HepG2 (cell line): ENCODE measurements at regions not wholly inside any gene's neighbourhood (a gene's known extent, or its start where the extent isn't known, plus 50 kb on each side); places are given as distances from the start of the nearest gene placed in this dataset.

Experiments
- ATAC-seq: fragments of 200-7000 bp; cut with Tn5 transposase; 3 replicates; pipeline ENCODE4 v1.9.1; 2020; ENCODE audit warnings: mild to moderate bottlenecking, moderate library complexity
- BruUV-seq: library from RNA; stranded (reverse); fragments of 400-500 nt; replicated peaks from 2 replicates; lab custom pipeline; 2021; lab: Mats Ljungman, UMichigan
- CTCF ChIA-PET: fragments of 300-600 bp; formaldehyde crosslinking; extraction: SDS; loops from one replicate; lab custom pipeline; 2021; ENCODE audit warnings: low total read pairs, inconsistent platforms, low intra/inter-chr PET ratio; lab: Yijun Ruan, JAX
- POLR2A ChIA-PET: fragments of 350-600 bp; sonication (Branson Sonifier 250); formaldehyde crosslinking; loops from one replicate; lab custom pipeline; 2020; ENCODE audit warnings: antibody characterized with exemption, inconsistent platforms; lab: Yijun Ruan, JAX
- DNase-seq: peaks from one replicate; pipeline ENCODE4 v3.0.0-alpha.2; 2015; ENCODE audit warnings: low spot score
- FAIRE-seq: peaks from 3 replicates; lab custom pipeline; 2011; peaks lifted over from hg19 to GRCh38; lab: Jason Lieb, UNC
- H2AFZ ChIP-seq: one replicate; pipeline ENCODE4 v1.6.1; 2011; ENCODE audit warnings: low read length, inconsistent platforms
- H3K27ac ChIP-seq: fragments of 300-600 bp; 3 replicates; pipeline ENCODE4 v1.8.0; 2011; ENCODE audit warnings: mixed run types, mild to moderate bottlenecking, mixed read lengths, low read length, inconsistent platforms; ENCODE audit not compliant: insufficient read depth; ENCODE audit errors: extremely low read length
- H3K27me3 ChIP-seq, 2 experiments: fragments of 200-600 bp in 1 of 2; 2 replicates in 1 of 2; 3 replicates in 1 of 2; pipeline versions ENCODE4 v1.6.0 to v1.8.0; 2011; ENCODE audit warnings: low read length in 2 of 2, mild to moderate bottlenecking in 2 of 2, moderate library complexity in 2 of 2, inconsistent platforms in 1 of 2; ENCODE audit not compliant: insufficient read depth in 2 of 2, control insufficient read depth in 1 of 2
- H3K36me3 ChIP-seq, 2 experiments: fragments of 200-600 bp in 1 of 2; replicated peaks in 1 of 2; 2 replicates in 1 of 2; 3 replicates in 1 of 2; pipeline versions ENCODE4 v1.5.1 to v1.8.0; 2011; ENCODE audit warnings: low read length in 2 of 2, inconsistent platforms in 1 of 2; ENCODE audit not compliant: insufficient read depth in 2 of 2, control insufficient read depth in 1 of 2
- H3K4me1 ChIP-seq: 2 replicates; pipeline ENCODE4 v1.5.1; 2012; ENCODE audit warnings: low read length, inconsistent platforms; ENCODE audit not compliant: insufficient read depth
- H3K4me2 ChIP-seq: 2 replicates; pipeline ENCODE4 v1.6.0; 2011; ENCODE audit warnings: low read depth, low read length, inconsistent platforms
- H3K4me3 ChIP-seq, 3 experiments: fragments of 200-600 bp in 1 of 3; sonication (generic), shearing (Covaris generic) in 1 of 3; replicated peaks in 1 of 3; 2 replicates each; pipeline ENCODE4 v1.5.1; 2011 to 2016; ENCODE audit warnings: low read length in 3 of 3, inconsistent platforms in 2 of 3, low read depth in 2 of 3, mild to moderate bottlenecking in 2 of 3, control low read depth in 1 of 3, mixed read lengths in 1 of 3; ENCODE audit not compliant: insufficient read depth in 1 of 3
- H3K79me2 ChIP-seq: one replicate; pipeline ENCODE4 v1.6.1; 2011; ENCODE audit warnings: low read length, inconsistent platforms; ENCODE audit not compliant: insufficient read depth
- H3K9ac ChIP-seq: 2 replicates; pipeline ENCODE4 v1.6.0; 2011; ENCODE audit warnings: mild to moderate bottlenecking, low read depth, low read length, inconsistent platforms; ENCODE audit not compliant: insufficient read depth
- H3K9me3 ChIP-seq: 2 replicates; pipeline ENCODE4 v1.5.1; 2012; ENCODE audit warnings: mild to moderate bottlenecking, low read length
- H4K20me1 ChIP-seq: 2 replicates; pipeline ENCODE4 v1.6.0; 2011; ENCODE audit warnings: inconsistent platforms, mild to moderate bottlenecking, low read length, moderate library complexity; ENCODE audit not compliant: insufficient read depth
- GFI1 ChIP-seq: sonication (generic); formaldehyde crosslinking; IDR thresholded peaks from 2 replicates; pipeline ENCODE4 v1.5.0; 2020; ENCODE audit warnings: missing genetic modification reagents, mild to moderate bottlenecking, borderline replicate concordance
- HCFC1 ChIP-seq: fragments of 150-350 bp; IDR thresholded peaks from 2 replicates; pipeline ENCODE4 v1.6.1; 2014; ENCODE audit warnings: low read depth, low read length
- HNF4G ChIP-seq, 2 experiments: sonication (generic) in 1 of 2; formaldehyde crosslinking in 1 of 2; IDR thresholded peaks; 2 replicates each; pipeline versions ENCODE4 v1.4.0 to v1.6.1; 2011 to 2020; ENCODE audit warnings: borderline replicate concordance in 2 of 2, low read depth in 2 of 2, mild to moderate bottlenecking in 2 of 2, low read length in 1 of 2, missing genetic modification reagents in 1 of 2, moderate library complexity in 1 of 2
- NAIF1 ChIP-seq: sonication (generic); formaldehyde crosslinking; IDR thresholded peaks from 2 replicates; pipeline ENCODE4 v1.5.0; 2020; ENCODE audit warnings: mild to moderate bottlenecking, missing genetic modification reagents, borderline replicate concordance
- SMAD1 ChIP-seq: sonication (generic); formaldehyde crosslinking; IDR thresholded peaks from 2 replicates; pipeline ENCODE4 v1.4.0; 2020; ENCODE audit warnings: missing genetic modification reagents, low read depth, mild to moderate bottlenecking, borderline replicate concordance
- TBP ChIP-seq: sonication (generic); formaldehyde crosslinking; IDR thresholded peaks from 2 replicates; pipeline ENCODE4 v1.5.0; 2020; ENCODE audit warnings: missing genetic modification reagents
- ZNF746 ChIP-seq: sonication (generic); formaldehyde crosslinking; IDR thresholded peaks from 2 replicates; pipeline ENCODE4 v1.8.0; 2022; ENCODE audit warnings: mild to moderate bottlenecking, missing genetic modification reagents
- ZNF850 ChIP-seq: sonication (generic); formaldehyde crosslinking; conservative IDR thresholded peaks from 2 replicates; pipeline ENCODE4 v1.9.0; 2021; ENCODE audit warnings: mild to moderate bottlenecking, missing genetic modification reagents
- WGBS: methylation state at CpG from one replicate; pipeline ENCODE4 v1.1.6; 2017; ENCODE audit warnings: low lambda C conversion rate; 5-methylcytosine and 5-hydroxymethylcytosine counted together
- in situ Hi-C: cut with HindIII; loops from 2 replicates; pipeline ENCODE4 v1.10.0; 2017; ENCODE audit warnings: low pct_unique_long_range_greater_than_20kb; ENCODE audit not compliant: extremely low pct_ligation_motif_present
- intact Hi-C: fragments of 100-400 bp; cut with micrococcal nuclease; formaldehyde crosslinking; loops from one replicate; pipeline ENCODE4 v1.10.0; 2022; ENCODE audit not compliant: unreplicated experiment
- TF ChIP-seq, protein P1 (sequence below), 2 experiments: sonication (generic) in 1 of 2; formaldehyde crosslinking in 1 of 2; IDR thresholded peaks; 2 replicates each; pipeline versions ENCODE4 v1.6.1 to v1.9.0; 2014 to 2022; ENCODE audit warnings: antibody characterized with exemption in 1 of 2, borderline replicate concordance in 1 of 2, inconsistent platforms in 1 of 2, low read depth in 1 of 2, missing genetic modification reagents in 1 of 2
- TF ChIP-seq, protein P2 (sequence below): sonication (generic); formaldehyde crosslinking; IDR thresholded peaks from 2 replicates; pipeline ENCODE4 v1.5.0; 2020; ENCODE audit warnings: mild to moderate bottlenecking, missing genetic modification reagents
- TF ChIP-seq, protein P3 (sequence below): IDR thresholded peaks from 2 replicates; pipeline ENCODE4 v1.6.1; 2016

DNA sequence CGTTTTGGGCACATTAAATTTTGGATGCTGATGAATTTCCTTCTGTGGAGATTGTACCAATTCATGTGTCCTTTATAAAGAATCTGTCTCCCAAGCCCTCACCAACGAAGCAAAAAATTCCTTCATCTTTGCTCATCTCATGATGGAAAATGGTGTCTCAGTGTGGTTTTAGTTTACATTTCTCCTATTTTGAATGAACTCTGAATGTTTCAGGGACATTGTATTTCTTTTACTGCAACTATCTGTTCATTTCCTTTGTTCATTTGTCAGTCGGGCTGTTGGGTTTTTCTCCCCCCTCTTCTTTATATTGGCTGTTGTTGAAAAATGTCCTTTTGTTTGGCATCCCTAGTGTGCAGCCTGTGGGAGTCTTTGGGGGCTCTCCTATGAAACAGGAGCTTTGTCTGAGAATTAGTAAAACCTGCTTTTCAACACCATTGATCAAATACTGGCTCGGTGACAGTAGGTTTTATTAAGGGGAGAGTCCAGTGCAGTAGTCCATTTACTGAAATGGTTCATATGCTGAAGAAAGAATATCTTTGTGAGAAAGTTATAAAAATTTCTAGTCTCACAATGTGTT is 91.3 kb upstream of the C1QTNF9B start (continued):
- TF ChIP-seq, protein P1, sequence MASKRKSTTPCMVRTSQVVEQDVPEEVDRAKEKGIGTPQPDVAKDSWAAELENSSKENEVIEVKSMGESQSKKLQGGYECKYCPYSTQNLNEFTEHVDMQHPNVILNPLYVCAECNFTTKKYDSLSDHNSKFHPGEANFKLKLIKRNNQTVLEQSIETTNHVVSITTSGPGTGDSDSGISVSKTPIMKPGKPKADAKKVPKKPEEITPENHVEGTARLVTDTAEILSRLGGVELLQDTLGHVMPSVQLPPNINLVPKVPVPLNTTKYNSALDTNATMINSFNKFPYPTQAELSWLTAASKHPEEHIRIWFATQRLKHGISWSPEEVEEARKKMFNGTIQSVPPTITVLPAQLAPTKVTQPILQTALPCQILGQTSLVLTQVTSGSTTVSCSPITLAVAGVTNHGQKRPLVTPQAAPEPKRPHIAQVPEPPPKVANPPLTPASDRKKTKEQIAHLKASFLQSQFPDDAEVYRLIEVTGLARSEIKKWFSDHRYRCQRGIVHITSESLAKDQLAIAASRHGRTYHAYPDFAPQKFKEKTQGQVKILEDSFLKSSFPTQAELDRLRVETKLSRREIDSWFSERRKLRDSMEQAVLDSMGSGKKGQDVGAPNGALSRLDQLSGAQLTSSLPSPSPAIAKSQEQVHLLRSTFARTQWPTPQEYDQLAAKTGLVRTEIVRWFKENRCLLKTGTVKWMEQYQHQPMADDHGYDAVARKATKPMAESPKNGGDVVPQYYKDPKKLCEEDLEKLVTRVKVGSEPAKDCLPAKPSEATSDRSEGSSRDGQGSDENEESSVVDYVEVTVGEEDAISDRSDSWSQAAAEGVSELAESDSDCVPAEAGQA (IDR thresholded peaks at IDR 0.05; ENCODE audit: low read depth) = no peak
- TF ChIP-seq, protein P1 (CRISPR knock-in tag; IDR thresholded peaks at IDR 0.05; ENCODE audit: borderline replicate concordance) = no peak
- no peak for TF ChIP-seq HNF4G (IDR thresholded peaks at IDR 0.05; ENCODE audit: borderline replicate concordance, low read depth, low read length)
- TF ChIP-seq HNF4G (CRISPR knock-in tag; IDR thresholded peaks at IDR 0.05; ENCODE audit: borderline replicate concordance, low read depth) = no peak

DNA sequence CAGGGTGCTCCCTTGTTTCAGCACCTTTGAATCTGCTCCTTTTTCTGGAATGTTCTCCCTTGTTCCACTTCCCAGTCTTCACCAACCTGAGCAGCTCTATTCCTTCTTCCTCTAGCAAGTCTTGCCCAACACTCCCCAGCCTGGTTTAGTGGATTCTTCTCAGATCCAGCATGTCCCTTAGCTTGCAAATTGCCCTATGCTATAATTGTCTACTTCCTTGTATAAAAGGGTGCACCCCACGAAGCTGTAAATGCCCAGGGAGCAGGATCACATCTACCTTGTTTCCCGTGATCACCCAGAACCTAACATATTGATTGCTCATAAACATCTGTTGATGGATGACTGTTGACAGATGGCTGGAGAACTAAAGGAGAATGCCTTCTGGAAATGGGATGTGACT is 93.2 kb upstream of the C1QTNF9B start:
- in situ Hi-C loops = no loop called here
- H3K9me3 ChIP-seq = no peaks in the 10 kb centered on the region
- no peaks in the 10 kb centered on the region for H4K20me1 ChIP-seq
- no peak overlapping the region for H3K9ac ChIP-seq
- 0% methylated on average over 2 of the region's 2 CpGs for WGBS
- DNase-seq (no peak), FAIRE-seq (no peak), ATAC-seq (no peak)
- no peak overlapping the region for H2AFZ ChIP-seq
- H3K27ac ChIP-seq = no peak overlapping the region
- no TSS peak for BruUV-seq
- no peak overlapping the region for H3K4me3 ChIP-seq
- no peaks in the 10 kb centered on the region for H3K79me2 ChIP-seq
- H3K27me3 ChIP-seq = peaks cover 0 to 9% of the 10 kb centered on the region in 2 experiments; a peak in 2 of 5 replicates
- no peaks in the 10 kb centered on the region for H3K4me1 ChIP-seq
- no peaks in the 10 kb centered on the region for H3K36me3 ChIP-seq
- ChIA-PET CTCF (no interaction called here), POLR2A (no interaction called here)
- H3K4me2 ChIP-seq = no peak overlapping the region
- intact Hi-C loops = no loop called here
- TF ChIP-seq NAIF1 (CRISPR knock-in tag) = no peak
- TF ChIP-seq SMAD1 = no peak
- no peak for TF ChIP-seq TBP
- TF ChIP-seq HCFC1 = no peak
- TF ChIP-seq, protein P2, sequence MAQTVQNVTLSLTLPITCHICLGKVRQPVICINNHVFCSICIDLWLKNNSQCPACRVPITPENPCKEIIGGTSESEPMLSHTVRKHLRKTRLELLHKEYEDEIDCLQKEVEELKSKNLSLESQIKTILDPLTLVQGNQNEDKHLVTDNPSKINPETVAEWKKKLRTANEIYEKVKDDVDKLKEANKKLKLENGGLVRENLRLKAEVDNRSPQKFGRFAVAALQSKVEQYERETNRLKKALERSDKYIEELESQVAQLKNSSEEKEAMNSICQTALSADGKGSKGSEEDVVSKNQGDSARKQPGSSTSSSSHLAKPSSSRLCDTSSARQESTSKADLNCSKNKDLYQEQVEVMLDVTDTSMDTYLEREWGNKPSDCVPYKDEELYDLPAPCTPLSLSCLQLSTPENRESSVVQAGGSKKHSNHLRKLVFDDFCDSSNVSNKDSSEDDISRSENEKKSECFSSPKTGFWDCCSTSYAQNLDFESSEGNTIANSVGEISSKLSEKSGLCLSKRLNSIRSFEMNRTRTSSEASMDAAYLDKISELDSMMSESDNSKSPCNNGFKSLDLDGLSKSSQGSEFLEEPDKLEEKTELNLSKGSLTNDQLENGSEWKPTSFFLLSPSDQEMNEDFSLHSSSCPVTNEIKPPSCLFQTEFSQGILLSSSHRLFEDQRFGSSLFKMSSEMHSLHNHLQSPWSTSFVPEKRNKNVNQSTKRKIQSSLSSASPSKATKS = no peak
- no peak for TF ChIP-seq GFI1 (CRISPR knock-in tag)
- no peak for TF ChIP-seq ZNF746 (CRISPR knock-in tag)
- TF ChIP-seq ZNF850 (CRISPR knock-in tag) = no peak
- TF ChIP-seq, protein P3, sequence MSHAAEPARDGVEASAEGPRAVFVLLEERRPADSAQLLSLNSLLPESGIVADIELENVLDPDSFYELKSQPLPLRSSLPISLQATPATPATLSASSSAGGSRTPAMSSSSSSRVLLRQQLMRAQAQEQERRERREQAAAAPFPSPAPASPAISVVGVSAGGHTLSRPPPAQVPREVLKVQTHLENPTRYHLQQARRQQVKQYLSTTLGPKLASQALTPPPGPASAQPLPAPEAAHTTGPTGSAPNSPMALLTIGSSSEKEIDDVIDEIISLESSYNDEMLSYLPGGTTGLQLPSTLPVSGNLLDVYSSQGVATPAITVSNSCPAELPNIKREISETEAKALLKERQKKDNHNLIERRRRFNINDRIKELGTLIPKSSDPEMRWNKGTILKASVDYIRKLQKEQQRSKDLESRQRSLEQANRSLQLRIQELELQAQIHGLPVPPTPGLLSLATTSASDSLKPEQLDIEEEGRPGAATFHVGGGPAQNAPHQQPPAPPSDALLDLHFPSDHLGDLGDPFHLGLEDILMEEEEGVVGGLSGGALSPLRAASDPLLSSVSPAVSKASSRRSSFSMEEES = no peak
